ENCODE measurements at regions not wholly inside any gene's neighbourhood (a gene's known extent, or its start where the extent isn't known, plus 50 kb on each side); places are given as distances from the start of the nearest gene placed in this dataset.

- TF ChIP-seq CTCF (IDR thresholded peaks at IDR 0.05) (no peak), POLR2A (IDR thresholded peaks at IDR 0.05) (no peak)
These were observed 220.1 kb upstream of the CTAGE1 start for GRCh38 chr18:22637787-22638186.

All from esophagus squamous epithelium (tissue), 4 donors.